Vagina (tissue), 2 donors: ENCODE measurements at regions not wholly inside any gene's neighbourhood (a gene's known extent, or its start where the extent isn't known, plus 50 kb on each side); places are given as distances from the start of the nearest gene placed in this dataset.

Source experiments
- CTCF ChIP-seq, 3 experiments: fragments of 450-650 bp in 2 of 3; fragments of 200-600 bp in 1 of 3; sonication (generic) in 1 of 3; IDR thresholded peaks; one replicate each; pipeline ENCODE4 v1.5.1; 2017 to 2019; ENCODE audit warnings: antibody characterized with exemption in 3 of 3, mild to moderate bottlenecking in 2 of 3, moderate library complexity in 2 of 3
- POLR2A ChIP-seq, 2 donors: fragments of 450-650 bp; IDR thresholded peaks; one replicate each; pipeline ENCODE4 v1.6.1; 2017; ENCODE audit warnings: antibody characterized with exemption in 2 of 2, mild to moderate bottlenecking in 2 of 2, moderate library complexity in 2 of 2

- TF ChIP-seq CTCF (IDR thresholded peaks at IDR 0.05), result no peak
- TF ChIP-seq POLR2A (IDR thresholded peaks at IDR 0.05), result no peak
Observed at GRCh38 chr18:22485808-22486244, 68.1 kb upstream of the CTAGE1 start.
